OCI-LY3 (cell line): ENCODE measurements at regions not wholly inside any gene's neighbourhood (a gene's known extent, or its start where the extent isn't known, plus 50 kb on each side); places are given as distances from the start of the nearest gene placed in this dataset.

Experiments
- H2AFZ ChIP-seq: fragments of 200-600, 300-600 bp; shearing (Covaris generic); 2 replicates; pipeline ENCODE4 v1.6.0; 2014; ENCODE audit warnings: antibody characterized with exemption, low read depth, low read length
- H3K27ac ChIP-seq: fragments of 200-600, 300-600 bp; sonication (generic); 2 replicates; pipeline ENCODE4 v1.5.1; 2014; ENCODE audit warnings: mild to moderate bottlenecking, low read length, moderate library complexity, mixed read lengths
- H3K27me3 ChIP-seq: fragments of 200-600, 300-600 bp; sonication (generic); 2 replicates; pipeline ENCODE4 v1.6.1; 2014; ENCODE audit warnings: low read depth, low read length, mixed read lengths
- H3K36me3 ChIP-seq: fragments of 200-600, 300-600 bp; sonication (generic); replicated peaks from 2 replicates; pipeline ENCODE3; 2014; ENCODE audit warnings: low read depth, low read length, mixed read lengths
- H3K4me1 ChIP-seq: fragments of 300-600, 200-600 bp; sonication (generic); 2 replicates; pipeline ENCODE4 v1.6.1; 2014; ENCODE audit warnings: low read length, mixed read lengths
- H3K4me2 ChIP-seq: fragments of 200-600, 300-600 bp; sonication (generic); 2 replicates; pipeline ENCODE4 v1.6.1; 2014; ENCODE audit warnings: low read length, mixed read lengths
- H3K4me3 ChIP-seq: fragments of 300-600, 200-600 bp; sonication (generic); 2 replicates; pipeline ENCODE4 v1.5.1; 2014; ENCODE audit warnings: antibody characterized with exemption, mild to moderate bottlenecking, low read length, moderate library complexity
- H3K79me2 ChIP-seq: fragments of 300-600, 200-600 bp; shearing (Covaris generic); 2 replicates; pipeline ENCODE4 v1.6.1; 2014; ENCODE audit warnings: mild to moderate bottlenecking, low read length, mixed read lengths
- H3K9ac ChIP-seq: fragments of 300-600, 200-600 bp; shearing (Covaris generic); 2 replicates; pipeline ENCODE4 v1.6.0; 2014; ENCODE audit warnings: mild to moderate bottlenecking, low read length, moderate library complexity
- H3K9me3 ChIP-seq: fragments of 200-600, 300-600 bp; shearing (Covaris generic); 2 replicates; pipeline ENCODE4 v1.6.1; 2014; ENCODE audit warnings: low read length, mixed read lengths; ENCODE audit not compliant: insufficient read depth
- H4K20me1 ChIP-seq: fragments of 200-600, 300-600 bp; sonication (generic); 2 replicates; pipeline ENCODE4 v1.6.1; 2016; ENCODE audit warnings: low read length, mixed read lengths; ENCODE audit not compliant: insufficient read depth
- CTCF ChIP-seq: fragments of 200-600, 300-600 bp; sonication (generic); IDR thresholded peaks from 2 replicates; pipeline ENCODE4 v1.5.1; 2014; ENCODE audit warnings: antibody characterized with exemption, low read length, low read depth
- EZH2phosphoT487 ChIP-seq: fragments of 200-600 bp; shearing (Covaris generic); IDR thresholded peaks from 2 replicates; pipeline ENCODE4 v1.6.1; 2018; ENCODE audit warnings: antibody characterized with exemption, mixed run types, low read depth

GRCh38 chr7:47216439-47216838 is 365.5 kb downstream of the TNS3 start:
- no peaks in the 10 kb centered on the region for H4K20me1 ChIP-seq
- no peak overlapping the region for H3K9ac ChIP-seq
- H3K4me1 ChIP-seq, result no peaks in the 10 kb centered on the region
- H3K27ac ChIP-seq, result no peak overlapping the region
- H2AFZ ChIP-seq, result no peak overlapping the region
- H3K36me3 ChIP-seq, result no peaks in the 10 kb centered on the region
- H3K4me2 ChIP-seq, result no peak overlapping the region
- H3K9me3 ChIP-seq, result no peaks in the 10 kb centered on the region
- H3K4me3 ChIP-seq, result no peak overlapping the region
- H3K27me3 ChIP-seq, result 0 out of 2 replicates have a peak, but pooled peaks cover under 1% of the 10 kb centered on the region
- H3K79me2 ChIP-seq, result no peaks in the 10 kb centered on the region
- TF ChIP-seq CTCF (no peak), EZH2phosphoT487 (no peak)

DNA sequence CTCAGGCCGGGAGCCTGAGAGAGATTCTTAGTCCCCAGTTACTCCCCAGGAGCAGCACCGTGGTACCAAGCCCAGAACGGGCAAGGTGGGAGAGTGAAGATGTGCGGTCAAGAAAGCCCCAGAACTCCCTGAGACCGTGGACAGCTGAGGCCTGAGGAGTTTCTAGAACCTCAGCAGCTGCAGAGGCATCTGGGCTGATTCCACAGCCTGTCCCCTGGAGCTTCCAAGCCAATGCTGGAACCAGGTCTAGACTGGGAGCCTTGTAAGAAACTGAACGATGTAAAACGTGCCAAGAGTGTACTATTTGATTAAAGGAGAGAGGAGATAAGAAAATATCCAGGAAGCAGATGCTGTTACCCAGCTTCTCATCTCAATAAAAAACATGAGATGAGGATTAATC is 366.3 kb downstream of the TNS3 start:
- Histone ChIP-seq H3K9me3 (no peaks in the 10 kb centered on the region), H3K27me3 (peaks cover under 1% of the 10 kb centered on the region; the same call in 1 of the 2 replicates), H3K9ac (no peak overlapping the region)

GRCh38 chr7:47215049-47215448 is 366.9 kb downstream of the TNS3 start:
- Histone ChIP-seq H3K4me1 (no peaks in the 10 kb centered on the region), H2AFZ (no peak overlapping the region), H3K4me3 (no peak overlapping the region), H3K4me2 (no peak overlapping the region), H3K9me3 (no peaks in the 10 kb centered on the region), H3K79me2 (no peaks in the 10 kb centered on the region), H3K9ac (no peak overlapping the region), H4K20me1 (no peaks in the 10 kb centered on the region), H3K27me3 (peaks cover 7% of the 10 kb centered on the region; the same call in 1 of the 2 replicates), H3K27ac (no peak overlapping the region), H3K36me3 (no peaks in the 10 kb centered on the region)
- no peak for TF ChIP-seq EZH2phosphoT487
- TF ChIP-seq CTCF, result no peak

More for the DNA sequence above, 366.3 kb downstream of the TNS3 start:
- no peak overlapping the region for H3K27ac ChIP-seq
- H3K4me1 ChIP-seq, result no peaks in the 10 kb centered on the region
- no peak overlapping the region for H3K4me3 ChIP-seq
- no peak for TF ChIP-seq CTCF
- no peak for TF ChIP-seq EZH2phosphoT487
- no peaks in the 10 kb centered on the region for H3K79me2 ChIP-seq
- no peaks in the 10 kb centered on the region for H4K20me1 ChIP-seq
- no peak overlapping the region for H3K4me2 ChIP-seq
- no peaks in the 10 kb centered on the region for H3K36me3 ChIP-seq
- H2AFZ ChIP-seq, result no peak overlapping the region

DNA sequence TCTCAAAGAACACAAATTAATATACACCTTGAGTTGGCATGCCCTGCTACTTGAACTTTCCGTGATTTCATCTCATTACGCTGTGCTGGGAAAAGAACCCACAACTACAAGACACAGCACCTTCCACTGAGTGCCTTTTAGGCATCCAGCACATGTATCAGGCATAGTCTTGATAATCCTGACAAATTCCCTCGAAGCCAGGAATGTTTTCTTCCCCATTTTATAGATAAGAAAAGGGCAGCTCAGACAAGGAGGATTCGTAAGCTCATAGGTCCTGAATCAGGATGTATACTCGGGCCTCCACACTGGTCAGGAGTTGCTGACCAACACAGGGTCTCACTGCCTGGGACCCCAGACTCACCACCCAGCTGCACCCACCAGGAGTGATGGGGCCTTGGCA is 368.6 kb downstream of the TNS3 start:
- no peaks in the 10 kb centered on the region for H4K20me1 ChIP-seq
- peaks cover 8% of the 10 kb centered on the region; the same call in 1 of the 2 replicates for H3K27me3 ChIP-seq
- no peak overlapping the region for H2AFZ ChIP-seq
- no peaks in the 10 kb centered on the region for H3K36me3 ChIP-seq
- no peak overlapping the region for H3K4me2 ChIP-seq
- H3K4me1 ChIP-seq, result no peaks in the 10 kb centered on the region
- H3K79me2 ChIP-seq, result no peaks in the 10 kb centered on the region
- H3K9ac ChIP-seq, result no peak overlapping the region
- H3K9me3 ChIP-seq, result no peaks in the 10 kb centered on the region
- no peak overlapping the region for H3K27ac ChIP-seq
- no peak overlapping the region for H3K4me3 ChIP-seq
- TF ChIP-seq EZH2phosphoT487, result no peak
- no peak for TF ChIP-seq CTCF
